HepG2 (cell line): ENCODE measurements at regions not wholly inside any gene's neighbourhood (a gene's known extent, or its start where the extent isn't known, plus 50 kb on each side); places are given as distances from the start of the nearest gene placed in this dataset.

Source experiments
- EZH2 ChIP-seq: conservative IDR thresholded peaks from 2 replicates; pipeline ENCODE4 v1.6.1; 2012; ENCODE audit warnings: mild to moderate bottlenecking, low read depth, low read length, moderate library complexity
- RAD21 ChIP-seq: fragments of 450-650 bp; formaldehyde crosslinking; IDR thresholded peaks from 2 replicates; pipeline ENCODE4 v1.5.0; 2020; ENCODE audit warnings: mild to moderate bottlenecking
- SP2 ChIP-seq: sonication (generic); formaldehyde crosslinking; IDR thresholded peaks from 2 replicates; pipeline ENCODE4 v1.5.1; 2020; ENCODE audit warnings: mild to moderate bottlenecking, missing genetic modification reagents
- TF ChIP-seq, protein P1 (sequence below): sonication (generic); formaldehyde crosslinking; IDR thresholded peaks from 2 replicates; pipeline ENCODE4 v1.4.0; 2020; ENCODE audit warnings: missing genetic modification reagents
- TF ChIP-seq, protein P2 (sequence below): sonication (generic); formaldehyde crosslinking; IDR thresholded peaks from 2 replicates; pipeline ENCODE4 v1.5.0; 2020; ENCODE audit warnings: mild to moderate bottlenecking, missing genetic modification reagents, moderate library complexity
- TF ChIP-seq, protein P3 (sequence below): IDR thresholded peaks from 2 replicates; pipeline ENCODE4 v1.6.1; 2012; ENCODE audit warnings: low read length, improper control_type of control experiment

DNA sequence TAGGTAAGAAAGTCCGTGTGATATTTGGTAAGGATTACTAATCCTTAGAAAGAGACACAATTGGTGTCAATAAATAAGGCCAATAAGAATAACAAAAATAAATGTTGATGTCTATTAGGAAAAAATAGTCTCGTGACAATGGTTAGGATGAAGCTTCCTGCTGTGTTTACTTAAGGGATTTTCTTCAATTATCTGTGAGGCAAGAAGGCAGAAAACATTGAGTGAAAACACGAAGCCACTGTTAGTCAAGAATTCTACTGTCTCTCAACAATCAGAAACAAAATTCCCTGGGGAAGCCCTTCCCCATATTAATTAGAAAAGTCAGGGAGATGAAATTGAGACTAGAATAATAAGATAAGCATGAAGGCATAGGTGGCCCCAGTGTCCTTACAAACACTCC, 149.0 kb downstream of the SYK start:
- TF ChIP-seq, protein P1, sequence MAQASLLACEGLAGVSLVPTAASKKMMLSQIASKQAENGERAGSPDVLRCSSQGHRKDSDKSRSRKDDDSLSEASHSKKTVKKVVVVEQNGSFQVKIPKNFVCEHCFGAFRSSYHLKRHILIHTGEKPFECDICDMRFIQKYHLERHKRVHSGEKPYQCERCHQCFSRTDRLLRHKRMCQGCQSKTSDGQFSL (CRISPR knock-in tag): no peak
- TF ChIP-seq, protein P2, sequence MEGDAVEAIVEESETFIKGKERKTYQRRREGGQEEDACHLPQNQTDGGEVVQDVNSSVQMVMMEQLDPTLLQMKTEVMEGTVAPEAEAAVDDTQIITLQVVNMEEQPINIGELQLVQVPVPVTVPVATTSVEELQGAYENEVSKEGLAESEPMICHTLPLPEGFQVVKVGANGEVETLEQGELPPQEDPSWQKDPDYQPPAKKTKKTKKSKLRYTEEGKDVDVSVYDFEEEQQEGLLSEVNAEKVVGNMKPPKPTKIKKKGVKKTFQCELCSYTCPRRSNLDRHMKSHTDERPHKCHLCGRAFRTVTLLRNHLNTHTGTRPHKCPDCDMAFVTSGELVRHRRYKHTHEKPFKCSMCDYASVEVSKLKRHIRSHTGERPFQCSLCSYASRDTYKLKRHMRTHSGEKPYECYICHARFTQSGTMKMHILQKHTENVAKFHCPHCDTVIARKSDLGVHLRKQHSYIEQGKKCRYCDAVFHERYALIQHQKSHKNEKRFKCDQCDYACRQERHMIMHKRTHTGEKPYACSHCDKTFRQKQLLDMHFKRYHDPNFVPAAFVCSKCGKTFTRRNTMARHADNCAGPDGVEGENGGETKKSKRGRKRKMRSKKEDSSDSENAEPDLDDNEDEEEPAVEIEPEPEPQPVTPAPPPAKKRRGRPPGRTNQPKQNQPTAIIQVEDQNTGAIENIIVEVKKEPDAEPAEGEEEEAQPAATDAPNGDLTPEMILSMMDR (CRISPR knock-in tag): no peak
- TF ChIP-seq RAD21 (CRISPR knock-in tag) (no peak), SP2 (CRISPR knock-in tag) (no peak), EZH2 (no peak)
- TF ChIP-seq, protein P3, sequence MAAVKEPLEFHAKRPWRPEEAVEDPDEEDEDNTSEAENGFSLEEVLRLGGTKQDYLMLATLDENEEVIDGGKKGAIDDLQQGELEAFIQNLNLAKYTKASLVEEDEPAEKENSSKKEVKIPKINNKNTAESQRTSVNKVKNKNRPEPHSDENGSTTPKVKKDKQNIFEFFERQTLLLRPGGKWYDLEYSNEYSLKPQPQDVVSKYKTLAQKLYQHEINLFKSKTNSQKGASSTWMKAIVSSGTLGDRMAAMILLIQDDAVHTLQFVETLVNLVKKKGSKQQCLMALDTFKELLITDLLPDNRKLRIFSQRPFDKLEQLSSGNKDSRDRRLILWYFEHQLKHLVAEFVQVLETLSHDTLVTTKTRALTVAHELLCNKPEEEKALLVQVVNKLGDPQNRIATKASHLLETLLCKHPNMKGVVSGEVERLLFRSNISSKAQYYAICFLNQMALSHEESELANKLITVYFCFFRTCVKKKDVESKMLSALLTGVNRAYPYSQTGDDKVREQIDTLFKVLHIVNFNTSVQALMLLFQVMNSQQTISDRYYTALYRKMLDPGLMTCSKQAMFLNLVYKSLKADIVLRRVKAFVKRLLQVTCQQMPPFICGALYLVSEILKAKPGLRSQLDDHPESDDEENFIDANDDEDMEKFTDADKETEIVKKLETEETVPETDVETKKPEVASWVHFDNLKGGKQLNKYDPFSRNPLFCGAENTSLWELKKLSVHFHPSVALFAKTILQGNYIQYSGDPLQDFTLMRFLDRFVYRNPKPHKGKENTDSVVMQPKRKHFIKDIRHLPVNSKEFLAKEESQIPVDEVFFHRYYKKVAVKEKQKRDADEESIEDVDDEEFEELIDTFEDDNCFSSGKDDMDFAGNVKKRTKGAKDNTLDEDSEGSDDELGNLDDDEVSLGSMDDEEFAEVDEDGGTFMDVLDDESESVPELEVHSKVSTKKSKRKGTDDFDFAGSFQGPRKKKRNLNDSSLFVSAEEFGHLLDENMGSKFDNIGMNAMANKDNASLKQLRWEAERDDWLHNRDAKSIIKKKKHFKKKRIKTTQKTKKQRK: no peak
